GM10248 (cell line): ENCODE measurements at regions not wholly inside any gene's neighbourhood (a gene's known extent, or its start where the extent isn't known, plus 50 kb on each side); places are given as distances from the start of the nearest gene placed in this dataset.

Experiments
- CTCF ChIA-PET: fragments of 300-600 bp; sonication (Branson Sonifier 250); formaldehyde crosslinking; extraction: SDS; loops from one replicate; lab custom pipeline; 2021; ENCODE audit warnings: antibody characterized with exemption; lab: Yijun Ruan, JAX
- POLR2A ChIA-PET: fragments of 350-650 bp; sonication (Branson Sonifier 250); formaldehyde crosslinking; extraction: SDS; loops from one replicate; lab custom pipeline; 2020; ENCODE audit warnings: antibody characterized with exemption; lab: Yijun Ruan, JAX
- DNase-seq: peaks from one replicate; pipeline ENCODE4 v3.0.0; 2012; ENCODE audit errors: extremely low spot score
- TF ChIP-seq, protein P1 (sequence below): IDR thresholded peaks from 2 replicates; pipeline ENCODE4 v1.5.1; 2012; ENCODE audit warnings: mild to moderate bottlenecking, low read depth; ENCODE audit errors: extremely low read depth, missing control alignments, control extremely low read depth

DNA sequence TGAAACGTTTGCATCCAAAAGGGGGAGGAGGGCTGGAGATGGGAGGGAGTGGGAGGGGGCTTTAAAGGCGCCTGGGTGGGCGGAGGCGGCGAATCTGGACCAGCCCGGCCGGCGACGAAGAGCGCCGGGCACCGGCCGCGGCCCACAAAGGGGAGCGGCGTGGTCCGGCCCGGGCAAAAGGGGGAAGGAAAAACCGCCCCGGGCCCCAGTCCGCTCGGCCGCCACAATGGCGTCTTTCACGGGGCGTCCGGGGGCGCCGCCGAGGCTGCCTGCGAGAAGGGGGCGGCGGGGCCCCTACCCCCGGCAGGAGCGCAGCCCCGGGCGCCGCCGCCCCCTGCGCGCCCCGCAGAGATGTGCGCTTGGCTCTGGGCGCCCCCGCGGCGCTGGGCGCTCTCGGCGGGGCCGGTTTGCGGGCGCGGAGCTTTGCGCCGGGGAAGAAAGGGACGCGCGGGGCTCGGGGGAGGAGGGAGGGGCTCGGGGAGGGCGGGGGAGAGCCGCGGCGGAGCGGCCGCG is 108.1 kb upstream of the KCTD1 start:
- CTCF ChIA-PET, result no interaction called here
- POLR2A ChIA-PET, result no interaction called here
- TF ChIP-seq, protein P1, sequence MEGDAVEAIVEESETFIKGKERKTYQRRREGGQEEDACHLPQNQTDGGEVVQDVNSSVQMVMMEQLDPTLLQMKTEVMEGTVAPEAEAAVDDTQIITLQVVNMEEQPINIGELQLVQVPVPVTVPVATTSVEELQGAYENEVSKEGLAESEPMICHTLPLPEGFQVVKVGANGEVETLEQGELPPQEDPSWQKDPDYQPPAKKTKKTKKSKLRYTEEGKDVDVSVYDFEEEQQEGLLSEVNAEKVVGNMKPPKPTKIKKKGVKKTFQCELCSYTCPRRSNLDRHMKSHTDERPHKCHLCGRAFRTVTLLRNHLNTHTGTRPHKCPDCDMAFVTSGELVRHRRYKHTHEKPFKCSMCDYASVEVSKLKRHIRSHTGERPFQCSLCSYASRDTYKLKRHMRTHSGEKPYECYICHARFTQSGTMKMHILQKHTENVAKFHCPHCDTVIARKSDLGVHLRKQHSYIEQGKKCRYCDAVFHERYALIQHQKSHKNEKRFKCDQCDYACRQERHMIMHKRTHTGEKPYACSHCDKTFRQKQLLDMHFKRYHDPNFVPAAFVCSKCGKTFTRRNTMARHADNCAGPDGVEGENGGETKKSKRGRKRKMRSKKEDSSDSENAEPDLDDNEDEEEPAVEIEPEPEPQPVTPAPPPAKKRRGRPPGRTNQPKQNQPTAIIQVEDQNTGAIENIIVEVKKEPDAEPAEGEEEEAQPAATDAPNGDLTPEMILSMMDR, result no peak
- no peak for DNase-seq

DNA sequence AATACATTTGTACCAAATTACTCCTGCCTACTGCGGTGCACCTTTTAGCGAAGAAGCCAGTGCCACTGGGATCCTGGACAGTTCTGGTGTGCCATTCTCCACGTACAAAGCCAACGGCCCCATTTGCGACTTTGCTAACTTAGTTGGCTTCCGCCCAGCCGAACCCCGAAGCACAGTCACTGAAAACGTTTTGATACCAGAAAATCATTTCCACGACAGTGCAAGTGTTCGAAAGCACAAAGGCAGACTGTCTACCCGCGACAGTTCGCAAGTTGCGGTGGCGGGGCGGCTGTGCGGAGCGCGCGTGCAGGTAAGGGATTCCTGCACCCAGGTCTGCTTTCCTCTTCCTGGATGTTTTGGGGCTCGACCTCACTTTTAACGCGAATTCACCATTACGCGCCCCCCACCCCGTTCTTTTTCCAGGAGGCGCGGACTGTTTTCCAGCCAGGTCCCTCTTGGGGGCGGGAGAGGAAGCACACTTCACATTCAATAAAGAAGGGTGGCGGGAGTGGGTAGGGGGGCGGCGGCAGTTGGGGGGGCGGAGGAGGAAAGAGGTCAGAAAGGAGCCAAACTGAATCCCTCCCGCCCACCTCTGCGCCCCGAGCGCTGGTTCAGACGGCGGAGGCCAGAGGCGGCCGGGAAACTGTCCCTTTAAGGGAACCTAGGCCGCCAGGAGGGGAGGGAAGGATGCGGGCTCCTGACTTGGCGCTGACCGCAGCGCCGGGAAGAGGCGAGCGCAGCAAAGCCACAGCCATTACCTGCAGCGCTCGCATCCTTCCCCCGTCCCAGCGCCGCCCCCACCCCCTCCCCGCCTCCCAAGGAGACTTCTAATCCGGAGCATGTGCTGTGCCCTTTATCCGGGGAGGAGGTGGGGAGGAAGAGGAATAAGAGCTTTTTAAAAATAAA is 107.4 kb upstream of the KCTD1 start:
- ChIA-PET CTCF (interaction anchor here (2.2 kb wide), 1 partner anchor 272 kb away, joined by 7 read pairs; no protein-coding TSS in a partner anchor), POLR2A (no interaction called here)
- TF ChIP-seq, protein P1, result no peak
- no peak for DNase-seq

DNA sequence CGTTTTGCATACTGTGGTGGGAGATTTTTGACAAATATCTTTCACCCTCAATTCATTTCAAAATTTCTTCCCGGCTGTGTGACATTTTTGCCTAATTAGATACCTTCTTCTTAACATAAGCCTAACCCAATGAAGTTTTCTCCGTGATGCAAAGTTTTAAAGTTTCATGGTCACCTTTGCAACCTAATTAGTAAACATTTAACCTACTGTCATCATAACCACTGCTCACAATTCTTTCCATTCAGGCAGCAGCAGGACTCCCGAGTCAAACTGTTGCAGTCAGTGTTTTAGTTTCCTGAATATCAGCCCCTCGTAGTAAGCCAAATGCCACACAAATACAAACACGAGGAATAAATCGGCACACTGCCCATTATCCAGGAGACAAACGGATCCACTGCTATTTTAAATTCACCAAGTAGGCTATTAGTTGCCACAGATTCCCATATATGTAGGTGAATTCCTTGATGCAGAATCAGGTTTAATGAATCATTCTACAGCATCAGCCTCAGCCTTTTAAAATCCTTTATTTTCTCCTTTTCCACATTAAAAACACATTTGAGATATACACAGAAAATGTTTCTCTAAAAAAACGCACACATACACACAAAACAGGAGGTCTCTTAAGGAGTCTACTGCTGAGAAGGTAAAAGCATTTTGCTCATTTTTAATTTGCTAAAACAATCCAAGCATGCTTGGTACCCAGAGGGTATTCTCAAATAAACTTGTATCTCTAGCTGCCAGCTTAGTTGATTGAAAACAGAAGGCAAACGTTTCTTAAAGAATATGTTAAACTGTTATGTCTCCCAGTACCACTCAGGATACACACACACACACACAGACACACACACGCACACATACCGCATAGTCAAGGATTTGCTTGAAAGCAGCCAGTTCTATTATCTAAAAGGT is 106.5 kb upstream of the KCTD1 start:
- DNase-seq, result no peak
- CTCF ChIA-PET, result interaction anchor here (1.5 to 2.2 kb wide), 2 partner anchors 34 to 271 kb away, joined by 3 to 7 read pairs; no protein-coding TSS in a partner anchor
- TF ChIP-seq, protein P1, result no peak
- POLR2A ChIA-PET, result no interaction called here

DNA sequence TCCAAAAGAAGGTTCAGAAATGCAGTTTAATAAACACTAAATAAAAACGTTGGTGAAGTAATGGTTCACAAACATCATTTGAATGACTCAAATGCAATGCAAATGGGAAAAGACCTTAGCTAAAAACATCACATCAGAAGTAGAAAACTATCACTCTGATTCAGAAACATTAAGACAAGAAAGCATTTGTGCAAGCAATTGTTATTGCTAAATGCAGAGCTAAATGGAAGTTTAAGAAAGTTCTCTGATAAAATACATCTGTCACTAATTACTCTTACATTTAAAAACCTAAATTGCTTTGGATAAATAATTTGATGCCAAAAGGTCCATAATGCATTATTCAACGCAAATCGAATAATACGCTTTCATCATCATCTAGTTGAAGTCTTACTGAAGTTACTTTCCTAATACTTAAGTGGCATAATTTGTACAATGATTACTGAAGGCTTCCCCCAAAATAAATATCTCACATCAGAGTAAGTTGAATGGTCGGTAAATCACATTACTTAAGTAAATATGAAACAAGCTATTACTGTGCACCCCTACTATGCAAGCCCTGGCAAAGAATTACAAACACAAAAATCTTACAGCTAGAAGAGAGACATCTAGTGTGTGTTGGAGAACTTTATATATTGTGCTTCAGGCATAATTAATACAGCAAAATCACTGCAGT is 105.7 kb upstream of the KCTD1 start:
- TF ChIP-seq, protein P1, result no peak
- ChIA-PET CTCF (interaction anchor here (0.9 to 2.2 kb wide), 4 partner anchors 9 to 270 kb away, joined by 3 to 7 read pairs (median 3); no protein-coding TSS in a partner anchor), POLR2A (no interaction called here)
- DNase-seq, result no peak

DNA sequence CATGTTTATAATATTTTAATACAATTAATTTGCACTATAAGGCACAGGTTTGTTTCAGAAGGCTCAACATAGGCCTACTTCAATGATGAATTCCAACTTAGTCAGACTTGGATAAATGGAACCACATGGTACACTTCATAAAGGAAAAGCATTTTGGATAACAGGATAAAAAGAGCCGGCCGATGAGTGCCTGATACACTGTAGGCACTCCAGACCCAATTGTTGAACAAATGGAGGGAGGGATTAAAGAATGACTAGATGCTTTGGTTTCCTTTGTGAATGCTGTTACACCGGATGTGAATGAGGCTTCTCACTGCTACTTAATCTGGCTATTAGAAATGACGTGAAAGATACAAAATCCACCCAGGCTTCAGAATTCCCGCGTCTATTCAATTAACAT is 104.1 kb upstream of the KCTD1 start:
- TF ChIP-seq, protein P1, result no peak
- POLR2A ChIA-PET, result no interaction called here
- DNase-seq, result no peak
- CTCF ChIA-PET, result interaction anchor here (0.9 to 4.3 kb wide), 2 partner anchors 18 to 268 kb away, joined by 3 to 24 read pairs; no protein-coding TSS in a partner anchor
